Adrenal gland (tissue), 9 donors: ENCODE measurements at regions not wholly inside any gene's neighbourhood (a gene's known extent, or its start where the extent isn't known, plus 50 kb on each side); places are given as distances from the start of the nearest gene placed in this dataset.
A peak's percentile ranks its signal among the peaks of the same experiment; 100 is the strongest.

ENCODE experiments used
- DNase-seq, 7 donors: peaks; one replicate each; pipeline ENCODE4 v3.0.0-alpha.2; 2019 to 2020
- H3K27ac ChIP-seq, 5 donors: fragments of 200-600 bp; sonication (generic) in 4 of 5; 1 replicate in 3 of 5; 2 replicates in 2 of 5; pipeline versions ENCODE4 v1.5.1 to v1.8.0; 2016 to 2020; ENCODE audit warnings: mild to moderate bottlenecking in 1 of 5
- H3K27me3 ChIP-seq: fragments of 200-600 bp; 2 replicates; pipeline ENCODE4 v1.8.0; 2021
- H3K36me3 ChIP-seq, 2 donors: fragments of 200-600 bp; replicated peaks in 1 of 2; 1 replicate in 1 of 2; 2 replicates in 1 of 2; pipeline versions ENCODE4 v1.5.1 to v1.8.0; 2018 to 2022
- H3K4me1 ChIP-seq, 2 donors: fragments of 200-600 bp; replicated peaks in 1 of 2; 1 replicate in 1 of 2; 2 replicates in 1 of 2; pipeline versions ENCODE4 v1.5.1 to v1.8.0; 2018 to 2021
- H3K4me3 ChIP-seq, 4 donors: fragments of 200-600 bp; sonication (generic) in 3 of 4; one replicate each; pipeline ENCODE4 v1.5.1; 2016 to 2018
- H3K9me3 ChIP-seq, 3 donors: fragments of 200-600 bp; sonication (generic) in 1 of 3; replicated peaks in 1 of 3; 1 replicate in 2 of 3; 2 replicates in 1 of 3; pipeline versions ENCODE4 v1.5.1 to v1.8.0; 2016 to 2021
- CTCF ChIP-seq, 6 experiments: fragments of 450-650 bp in 4 of 6; fragments of 200-600 bp in 2 of 6; sonication (generic) in 1 of 6; IDR thresholded peaks; 1 replicate in 5 of 6; 2 replicates in 1 of 6; pipeline versions ENCODE4 v1.5.1 to v1.8.0; 2016 to 2021; ENCODE audit warnings: antibody characterized with exemption in 6 of 6, mild to moderate bottlenecking in 2 of 6, moderate library complexity in 1 of 6
- POLR2A ChIP-seq, 2 donors: fragments of 450-650 bp; IDR thresholded peaks; one replicate each; pipeline ENCODE4 v1.6.1; 2017; ENCODE audit warnings: antibody characterized with exemption in 2 of 2, mild to moderate bottlenecking in 2 of 2, moderate library complexity in 1 of 2
- WGBS, 4 donors: extraction: QIAGEN DNeasy Blood & Tissue Kit in 2 of 4; methylation state at CpG; one replicate each; pipeline versions ENCODE4 v1.1.5 to v1.1.7; 2013 to 2017; 5-methylcytosine and 5-hydroxymethylcytosine counted together
- intact Hi-C, 2 donors: fragments of 100-400 bp; cut with DNase I; formaldehyde crosslinking; loops; one replicate each; pipeline versions ENCODE4 v1.14.1 to v1.15.0; 2022 to 2023
- donor health status: healthy with polysubstance abuse.
- donor health status: Bipolar disorder and iron deficiency.
- donor health status: DM: yes; HTN: yes; CAD: no.
- donor health status: DM: no; HTN: no; CAD: no.
- donor health status: DM: no; HTN: no; CAD: no.

- intact Hi-C loops = no loop called here
Observed at GRCh38 chr5:2212481-2212880, 329.8 kb upstream of the IRX4 start.

GRCh38 chr5:2208239-2208544, 325.5 kb upstream of the IRX4 start:
- TF ChIP-seq POLR2A (IDR thresholded peaks at IDR 0.05) (no peak), CTCF (IDR thresholded peaks at IDR 0.05) (no peak)
- intact Hi-C loops = no loop called here
- no peaks in the 10 kb centered on the region for H3K9me3 ChIP-seq
- no peak overlapping the region for H3K27ac ChIP-seq
- H3K4me3 ChIP-seq = no peak overlapping the region
- peaks cover 10% of the 10 kb centered on the region for H3K27me3 ChIP-seq
- no peaks in the 10 kb centered on the region for H3K4me1 ChIP-seq
- WGBS, 4 donors = 35 to 63% (median 43%) methylated on average over 5 of the region's 5 CpGs
- H3K36me3 ChIP-seq = no peaks in the 10 kb centered on the region
- DNase-seq = no peak

More at GRCh38 chr5:2212481-2212880, 329.8 kb upstream of the IRX4 start:
- TF ChIP-seq POLR2A (IDR thresholded peaks at IDR 0.05) (no peak), CTCF (IDR thresholded peaks at IDR 0.05) (no peak)
- Histone ChIP-seq H3K36me3 (no peaks in the 10 kb centered on the region), H3K4me1 (no peaks in the 10 kb centered on the region), H3K27ac (no peak overlapping the region), H3K4me3 (no peak overlapping the region), H3K27me3 (peaks cover 10% of the 10 kb centered on the region), H3K9me3 (no peaks in the 10 kb centered on the region)
- WGBS, 4 donors = 53 to 88% (median 69%) methylated on average over 3 of the region's 3 CpGs
- no peak for DNase-seq

GRCh38 chr5:2207416-2208238, 324.9 kb upstream of the IRX4 start:
- no peaks in the 10 kb centered on the region for H3K9me3 ChIP-seq
- H3K27me3 ChIP-seq = peaks cover 10% of the 10 kb centered on the region
- 52 to 84% (median 63%) methylated on average over 14 to 25 of the region's 25 CpGs for WGBS, 4 donors
- H3K4me3 ChIP-seq = no peak overlapping the region
- H3K36me3 ChIP-seq = no peaks in the 10 kb centered on the region
- intact Hi-C loops = no loop called here
- TF ChIP-seq CTCF (IDR thresholded peaks at IDR 0.05) (peak; percentile 6 to 50 (median 19)), POLR2A (IDR thresholded peaks at IDR 0.05) (no peak)
- DNase-seq = peak in 6 of 7 donors; percentile 23 to 56 (median 46)
- no peak overlapping the region for H3K27ac ChIP-seq
- H3K4me1 ChIP-seq = no peaks in the 10 kb centered on the region

- no peaks in the 10 kb centered on the region for H3K4me1 ChIP-seq
- TF ChIP-seq POLR2A (IDR thresholded peaks at IDR 0.05) = no peak
- no peak for DNase-seq
- H3K27ac ChIP-seq = no peak overlapping the region
- H3K4me3 ChIP-seq = no peak overlapping the region
- H3K27me3 ChIP-seq = peaks cover 10% of the 10 kb centered on the region
- WGBS, 4 donors = 69 to 90% (median 82%) methylated on average over 3 to 6 of the region's 6 CpGs
- no peaks in the 10 kb centered on the region for H3K9me3 ChIP-seq
- no peaks in the 10 kb centered on the region for H3K36me3 ChIP-seq
- intact Hi-C loops = no loop called here
Observed at GRCh38 chr5:2207109-2207399, 324.3 kb upstream of the IRX4 start.
